DND-41 (cell line): ENCODE measurements at regions not wholly inside any gene's neighbourhood (a gene's known extent, or its start where the extent isn't known, plus 50 kb on each side); places are given as distances from the start of the nearest gene placed in this dataset.

ENCODE experiments used
- EZH2 ChIP-seq: IDR thresholded peaks from 3 replicates; pipeline ENCODE4 v1.6.1; 2012; ENCODE audit warnings: borderline replicate concordance, low read depth, mild to moderate bottlenecking, moderate library complexity, low read length, inconsistent platforms; ENCODE audit not compliant: severe bottlenecking
- TF ChIP-seq, protein P1 (sequence below): IDR thresholded peaks from 2 replicates; pipeline ENCODE4 v1.5.1; 2012; ENCODE audit warnings: borderline replicate concordance, low read length, moderate library complexity, mild to moderate bottlenecking; ENCODE audit not compliant: poor library complexity, severe bottlenecking; ENCODE audit errors: extremely low read depth

GRCh38 chrX:8030361-8030760 lies 103.1 kb upstream of the PNPLA4 start:
- TF ChIP-seq, protein P1, sequence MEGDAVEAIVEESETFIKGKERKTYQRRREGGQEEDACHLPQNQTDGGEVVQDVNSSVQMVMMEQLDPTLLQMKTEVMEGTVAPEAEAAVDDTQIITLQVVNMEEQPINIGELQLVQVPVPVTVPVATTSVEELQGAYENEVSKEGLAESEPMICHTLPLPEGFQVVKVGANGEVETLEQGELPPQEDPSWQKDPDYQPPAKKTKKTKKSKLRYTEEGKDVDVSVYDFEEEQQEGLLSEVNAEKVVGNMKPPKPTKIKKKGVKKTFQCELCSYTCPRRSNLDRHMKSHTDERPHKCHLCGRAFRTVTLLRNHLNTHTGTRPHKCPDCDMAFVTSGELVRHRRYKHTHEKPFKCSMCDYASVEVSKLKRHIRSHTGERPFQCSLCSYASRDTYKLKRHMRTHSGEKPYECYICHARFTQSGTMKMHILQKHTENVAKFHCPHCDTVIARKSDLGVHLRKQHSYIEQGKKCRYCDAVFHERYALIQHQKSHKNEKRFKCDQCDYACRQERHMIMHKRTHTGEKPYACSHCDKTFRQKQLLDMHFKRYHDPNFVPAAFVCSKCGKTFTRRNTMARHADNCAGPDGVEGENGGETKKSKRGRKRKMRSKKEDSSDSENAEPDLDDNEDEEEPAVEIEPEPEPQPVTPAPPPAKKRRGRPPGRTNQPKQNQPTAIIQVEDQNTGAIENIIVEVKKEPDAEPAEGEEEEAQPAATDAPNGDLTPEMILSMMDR, result no peak
- TF ChIP-seq EZH2, result no peak
